MCF 10A (cell line): ENCODE measurements at regions not wholly inside any gene's neighbourhood (a gene's known extent, or its start where the extent isn't known, plus 50 kb on each side); places are given as distances from the start of the nearest gene placed in this dataset.
"Not testable (repeated sequence)": the region's sequence is repeated elsewhere in the genome, so short reads cannot be mapped to it uniquely, and the experiment has no call there.

Experiments
- BruUV-seq: library from RNA; stranded (reverse); fragments of 400-500 nt; replicated peaks from 2 replicates; lab custom pipeline; 2021; lab: Mats Ljungman, UMichigan
- CTCF ChIA-PET: fragments of 300-600 bp; sonication (Branson Sonifier 250); formaldehyde crosslinking; extraction: SDS; loops from one replicate; lab custom pipeline; 2021; ENCODE audit warnings: antibody characterized with exemption, inconsistent platforms; lab: Yijun Ruan, JAX
- POLR2A ChIA-PET: fragments of 300-600, 350-650 bp; sonication (Branson Sonifier 250); formaldehyde crosslinking; extraction: SDS; loops from one replicate; lab custom pipeline; 2020; ENCODE audit warnings: antibody characterized with exemption, inconsistent platforms; lab: Yijun Ruan, JAX
- DNase-seq: peaks from one replicate; pipeline ENCODE4 v3.0.0-alpha.2; 2018; ENCODE audit not compliant: unreplicated experiment
- H3K27ac Mint-ChIP-seq: one replicate; pipeline ENCODE4 v1.8.0; 2022; ENCODE audit warnings: mild to moderate bottlenecking, low read depth, mixed read lengths; ENCODE audit not compliant: unreplicated experiment
- H3K27me3 Mint-ChIP-seq: one replicate; pipeline ENCODE4 v1.8.0; 2022; ENCODE audit warnings: mixed read lengths; ENCODE audit not compliant: insufficient read depth, unreplicated experiment
- H3K36me3 Mint-ChIP-seq: one replicate; pipeline ENCODE4 v1.8.0; 2022; ENCODE audit warnings: mild to moderate bottlenecking, moderate library complexity, mixed read lengths; ENCODE audit not compliant: insufficient read depth, unreplicated experiment
- H3K4me1 Mint-ChIP-seq: one replicate; pipeline ENCODE4 v1.8.0; 2022; ENCODE audit warnings: mixed read lengths; ENCODE audit not compliant: insufficient read depth, unreplicated experiment
- H3K4me3 Mint-ChIP-seq: one replicate; pipeline ENCODE4 v1.8.0; 2022; ENCODE audit warnings: mild to moderate bottlenecking, moderate library complexity, mixed read lengths; ENCODE audit not compliant: unreplicated experiment
- H3K9me3 Mint-ChIP-seq: one replicate; pipeline ENCODE4 v1.8.0; 2022; ENCODE audit warnings: mixed read lengths; ENCODE audit not compliant: unreplicated experiment
- intact Hi-C: fragments of 100-400 bp; cut with micrococcal nuclease; formaldehyde crosslinking; loops from 2 replicates; pipeline ENCODE4 v1.14.1; 2022
- TF ChIP-seq, protein P1 (sequence below): fragments of 200-600 bp; IDR thresholded peaks from one replicate; pipeline ENCODE4 v1.8.0; 2022; ENCODE audit warnings: antibody characterized with exemption, mild to moderate bottlenecking; ENCODE audit not compliant: unreplicated experiment

DNA sequence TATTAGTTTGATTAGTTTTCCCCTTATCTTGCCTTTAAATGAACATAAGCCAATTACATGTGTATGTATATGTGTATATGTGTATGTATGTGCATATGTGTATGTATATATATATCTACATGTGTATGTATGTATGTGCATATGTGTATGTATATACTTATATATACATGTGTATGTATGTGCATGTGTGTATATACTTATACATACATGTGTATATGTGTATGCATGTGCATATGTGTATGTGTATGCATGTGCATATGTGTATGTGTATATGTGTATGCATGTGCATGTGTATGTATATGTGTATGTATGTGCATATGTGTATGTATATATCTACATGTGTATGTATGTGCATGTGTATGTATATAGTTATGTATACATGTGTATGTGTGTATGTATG, 65.5 kb upstream of the CCT8L2 start:
- H3K27me3 Mint-ChIP-seq: no peaks in the 10 kb centered on the region
- peaks cover 6% of the 10 kb centered on the region for H3K36me3 Mint-ChIP-seq
- H3K9me3 Mint-ChIP-seq: peaks cover 12% of the 10 kb centered on the region

DNA sequence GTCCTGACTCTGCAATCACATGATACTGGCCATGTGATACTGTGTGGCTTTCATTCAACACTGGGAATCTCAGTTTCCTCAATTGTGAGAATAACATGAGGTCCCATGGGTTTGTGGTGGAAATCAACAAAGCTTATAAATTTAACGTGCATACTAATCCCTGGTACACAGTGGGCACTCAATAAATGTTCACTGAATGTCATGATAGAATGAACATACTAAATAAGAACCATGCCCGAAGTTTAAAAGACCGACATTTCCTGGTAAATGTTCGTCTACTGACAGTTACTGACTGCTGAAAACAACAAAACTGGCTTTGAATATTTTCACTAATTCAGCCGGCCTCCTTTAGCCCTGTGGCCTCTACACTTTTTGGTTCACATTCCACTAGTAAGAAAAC, 62.3 kb upstream of the CCT8L2 start:
- H3K27me3 Mint-ChIP-seq: no peaks in the 10 kb centered on the region
- CTCF ChIA-PET: no interaction called here
- no peaks in the 10 kb centered on the region for H3K4me1 Mint-ChIP-seq
- H3K36me3 Mint-ChIP-seq: peaks cover 14% of the 10 kb centered on the region
- H3K27ac Mint-ChIP-seq: no peak overlapping the region
- TF ChIP-seq, protein P1, sequence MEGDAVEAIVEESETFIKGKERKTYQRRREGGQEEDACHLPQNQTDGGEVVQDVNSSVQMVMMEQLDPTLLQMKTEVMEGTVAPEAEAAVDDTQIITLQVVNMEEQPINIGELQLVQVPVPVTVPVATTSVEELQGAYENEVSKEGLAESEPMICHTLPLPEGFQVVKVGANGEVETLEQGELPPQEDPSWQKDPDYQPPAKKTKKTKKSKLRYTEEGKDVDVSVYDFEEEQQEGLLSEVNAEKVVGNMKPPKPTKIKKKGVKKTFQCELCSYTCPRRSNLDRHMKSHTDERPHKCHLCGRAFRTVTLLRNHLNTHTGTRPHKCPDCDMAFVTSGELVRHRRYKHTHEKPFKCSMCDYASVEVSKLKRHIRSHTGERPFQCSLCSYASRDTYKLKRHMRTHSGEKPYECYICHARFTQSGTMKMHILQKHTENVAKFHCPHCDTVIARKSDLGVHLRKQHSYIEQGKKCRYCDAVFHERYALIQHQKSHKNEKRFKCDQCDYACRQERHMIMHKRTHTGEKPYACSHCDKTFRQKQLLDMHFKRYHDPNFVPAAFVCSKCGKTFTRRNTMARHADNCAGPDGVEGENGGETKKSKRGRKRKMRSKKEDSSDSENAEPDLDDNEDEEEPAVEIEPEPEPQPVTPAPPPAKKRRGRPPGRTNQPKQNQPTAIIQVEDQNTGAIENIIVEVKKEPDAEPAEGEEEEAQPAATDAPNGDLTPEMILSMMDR: no peak
- no peak for DNase-seq
- POLR2A ChIA-PET: no interaction called here
- H3K4me3 Mint-ChIP-seq: no peak overlapping the region
- no TSS peak for BruUV-seq
- intact Hi-C loops: no loop called here
- no peaks in the 10 kb centered on the region for H3K9me3 Mint-ChIP-seq

More for the DNA sequence above, 65.5 kb upstream of the CCT8L2 start:
- no peaks in the 10 kb centered on the region for H3K4me1 Mint-ChIP-seq
- no peak overlapping the region for H3K4me3 Mint-ChIP-seq
- no peak overlapping the region for H3K27ac Mint-ChIP-seq
- ChIA-PET CTCF (no interaction called here), POLR2A (no interaction called here)
- no peak for DNase-seq
- no TSS peak for BruUV-seq
- TF ChIP-seq, protein P1: no peak
- intact Hi-C loops: no loop called here

GRCh38 chr22:16654336-16654735, 61.7 kb upstream of the CCT8L2 start:
- POLR2A ChIA-PET, intact Hi-C loops, H3K9me3 Mint-ChIP-seq, H3K27me3 Mint-ChIP-seq, CTCF ChIA-PET, H3K4me3 Mint-ChIP-seq, BruUV-seq, DNase-seq, H3K27ac Mint-ChIP-seq, H3K4me1 Mint-ChIP-seq: not testable (repeated sequence)
- peaks cover 15% of the 10 kb centered on the region for H3K36me3 Mint-ChIP-seq

GRCh38 chr22:16653222-16653621, 60.6 kb upstream of the CCT8L2 start:
- H3K4me3 Mint-ChIP-seq, H3K9me3 Mint-ChIP-seq, H3K4me1 Mint-ChIP-seq, POLR2A ChIA-PET, H3K27ac Mint-ChIP-seq, intact Hi-C loops, H3K27me3 Mint-ChIP-seq, DNase-seq, BruUV-seq, CTCF ChIA-PET: not testable (repeated sequence)
- peaks cover 22% of the 10 kb centered on the region for H3K36me3 Mint-ChIP-seq

DNA sequence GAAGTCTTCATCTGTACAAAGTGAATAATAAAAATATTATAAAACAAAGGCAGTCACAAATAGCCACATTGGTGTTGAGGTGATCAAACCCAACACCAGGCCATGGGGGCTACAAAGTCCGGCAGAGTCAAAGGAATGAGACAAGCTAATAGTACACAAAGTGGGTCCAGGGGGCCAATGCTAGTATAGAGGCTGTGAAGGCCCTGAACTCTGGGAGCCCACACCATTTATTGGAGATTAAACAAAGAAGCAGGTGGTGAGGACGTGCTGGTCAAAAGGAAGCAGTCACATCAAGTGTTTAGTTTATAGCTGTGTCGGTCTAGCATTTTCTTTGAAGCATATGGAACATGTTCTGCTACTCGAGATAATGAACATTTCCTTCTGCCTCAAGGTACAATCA, 58.6 kb upstream of the CCT8L2 start:
- TF ChIP-seq, protein P1: no peak
- ChIA-PET POLR2A (no interaction called here), CTCF (no interaction called here)
- no peaks in the 10 kb centered on the region for H3K27me3 Mint-ChIP-seq
- DNase-seq: no peak
- no peak overlapping the region for H3K4me3 Mint-ChIP-seq
- no peaks in the 10 kb centered on the region for H3K9me3 Mint-ChIP-seq
- no TSS peak for BruUV-seq
- H3K4me1 Mint-ChIP-seq: no peaks in the 10 kb centered on the region
- intact Hi-C loops: no loop called here
- H3K27ac Mint-ChIP-seq: no peak overlapping the region
- peaks cover 22% of the 10 kb centered on the region for H3K36me3 Mint-ChIP-seq
